H1 (cell line): ENCODE measurements at regions not wholly inside any gene's neighbourhood (a gene's known extent, or its start where the extent isn't known, plus 50 kb on each side); places are given as distances from the start of the nearest gene placed in this dataset.

ENCODE experiments used
- CTCF ChIA-PET: fragments of 300-600 bp; sonication (Branson Sonifier 250); formaldehyde crosslinking; loops from one replicate; lab custom pipeline; 2021; ENCODE audit not compliant: partially characterized antibody; lab: Charles Lee
- POLR2A ChIA-PET: fragments of 300-600 bp; sonication (Branson Sonifier 250); formaldehyde crosslinking; loops from one replicate; lab custom pipeline; 2021; ENCODE audit warnings: inconsistent platforms; ENCODE audit not compliant: partially characterized antibody; lab: Charles Lee
- DNase-seq, 2 experiments: peaks; one replicate each; pipeline versions ENCODE4 v3.0.0 to v3.0.0-alpha.2; 2010 to 2022; ENCODE audit warnings: low spot score in 2 of 2, low read depth in 1 of 2, mixed read lengths in 1 of 2
- FAIRE-seq: peaks from 2 replicates; lab custom pipeline; 2011; peaks lifted over from hg19 to GRCh38; lab: Jason Lieb, UNC
- H2AFZ ChIP-seq: 2 replicates; pipeline ENCODE4 v1.8.1; 2012; ENCODE audit warnings: low read length, inconsistent platforms
- H2AK5ac ChIP-seq: 2 replicates; pipeline ENCODE4 v1.6.1; 2013; ENCODE audit warnings: low read depth, low read length
- H2BK120ac ChIP-seq: replicated peaks from 2 replicates; pipeline ENCODE3; 2013; ENCODE audit warnings: low read depth, low read length, inconsistent platforms
- H2BK12ac ChIP-seq: 2 replicates; pipeline ENCODE4 v1.6.1; 2013; ENCODE audit warnings: low read depth, low read length
- H2BK15ac ChIP-seq: 2 replicates; pipeline ENCODE4 v1.6.1; 2013; ENCODE audit warnings: low read length
- H2BK20ac ChIP-seq: 2 replicates; pipeline ENCODE4 v1.6.1; 2013; ENCODE audit warnings: low read length
- H2BK5ac ChIP-seq: 2 replicates; pipeline ENCODE4 v1.6.1; 2013; ENCODE audit warnings: low read depth, low read length
- H3K14ac ChIP-seq: 2 replicates; pipeline ENCODE4 v1.6.1; 2013; ENCODE audit warnings: inconsistent platforms; ENCODE audit not compliant: insufficient read length
- H3K18ac ChIP-seq: 2 replicates; pipeline ENCODE4 v1.6.1; 2013; ENCODE audit warnings: low read length; ENCODE audit errors: extremely low read depth
- H3K23ac ChIP-seq: 2 replicates; pipeline ENCODE4 v1.6.1; 2013; ENCODE audit warnings: inconsistent platforms; ENCODE audit not compliant: insufficient read length
- H3K23me2 ChIP-seq: 2 replicates; pipeline ENCODE4 v1.6.1; 2013; ENCODE audit warnings: low read depth, low read length
- H3K27ac ChIP-seq: 2 replicates; pipeline ENCODE4 v1.6.1; 2011; ENCODE audit warnings: low read depth, low read length, inconsistent platforms
- H3K27me3 ChIP-seq, 4 experiments: replicated peaks in 1 of 4; 1 replicate in 1 of 4; 2 replicates in 3 of 4; pipeline versions ENCODE4 v1.6.1 to v1.8.1; 2011 to 2013; ENCODE audit warnings: low read length in 3 of 4, mild to moderate bottlenecking in 3 of 4, inconsistent platforms in 2 of 4, mixed read lengths in 2 of 4, moderate library complexity in 1 of 4; ENCODE audit not compliant: control insufficient read depth in 3 of 4, insufficient read depth in 3 of 4; ENCODE audit errors: extremely low read depth in 1 of 4
- H3K36me3 ChIP-seq, 4 experiments: 2 replicates each; pipeline versions ENCODE4 v1.6.1 to v1.8.1; 2011 to 2013; ENCODE audit warnings: mild to moderate bottlenecking in 4 of 4, low read length in 3 of 4, moderate library complexity in 2 of 4, control low read depth in 1 of 4, inconsistent platforms in 1 of 4; ENCODE audit not compliant: insufficient read depth in 4 of 4, control insufficient read depth in 2 of 4
- H3K4ac ChIP-seq: replicated peaks from 2 replicates; pipeline ENCODE3; 2013; ENCODE audit warnings: low read length, low read depth, mixed read lengths, inconsistent platforms; ENCODE audit not compliant: insufficient read length
- H3K4me1 ChIP-seq, 4 experiments: replicated peaks in 1 of 4; 1 replicate in 1 of 4; 2 replicates in 3 of 4; pipeline versions ENCODE4 v1.6.1 to v1.8.1; 2011 to 2013; ENCODE audit warnings: low read length in 3 of 4, inconsistent platforms in 2 of 4, mixed read lengths in 1 of 4; ENCODE audit not compliant: insufficient read depth in 4 of 4, control insufficient read depth in 3 of 4
- H3K4me2 ChIP-seq, 2 experiments: 2 replicates each; pipeline versions ENCODE4 v1.6.1 to v1.8.1; 2011 to 2013; ENCODE audit warnings: low read depth in 2 of 2, low read length in 2 of 2, control low read depth in 1 of 2, inconsistent platforms in 1 of 2, mild to moderate bottlenecking in 1 of 2; ENCODE audit not compliant: insufficient read depth in 1 of 2
- H3K4me3 ChIP-seq, 4 experiments: fragments of 200-600, 300-600 bp in 1 of 4; sonication (generic), shearing (Covaris generic), sonication (Bioruptor Twin) in 1 of 4; 2 replicates each; pipeline versions ENCODE4 v1.5.1 to v1.8.1; 2011 to 2016; ENCODE audit warnings: low read length in 4 of 4, low read depth in 3 of 4, control low read depth in 2 of 4, inconsistent platforms in 2 of 4, mild to moderate bottlenecking in 2 of 4, mixed read lengths in 1 of 4, moderate library complexity in 1 of 4; ENCODE audit not compliant: insufficient read depth in 2 of 4; ENCODE audit errors: extremely low read depth in 1 of 4
- H3K56ac ChIP-seq: replicated peaks from 2 replicates; pipeline ENCODE3; 2013; ENCODE audit warnings: low read depth, mild to moderate bottlenecking, mixed read lengths, low read length, inconsistent platforms; ENCODE audit not compliant: insufficient read length
- H3K79me1 ChIP-seq: 2 replicates; pipeline ENCODE4 v1.6.1; 2013; ENCODE audit warnings: low read depth, low read length, control low read depth
- H3K79me2 ChIP-seq, 2 experiments: 2 replicates each; pipeline versions ENCODE4 v1.6.1 to v1.8.1; 2012 to 2013; ENCODE audit warnings: low read length in 2 of 2, mild to moderate bottlenecking in 2 of 2, inconsistent platforms in 1 of 2; ENCODE audit not compliant: insufficient read depth in 2 of 2, control insufficient read depth in 1 of 2
- H3K9ac ChIP-seq, 4 experiments: replicated peaks in 1 of 4; 1 replicate in 1 of 4; 2 replicates in 3 of 4; pipeline versions ENCODE4 v1.6.1 to v1.8.1; 2011 to 2013; ENCODE audit warnings: low read depth in 3 of 4, low read length in 3 of 4, control low read depth in 2 of 4, mild to moderate bottlenecking in 2 of 4, moderate library complexity in 2 of 4, inconsistent platforms in 1 of 4; ENCODE audit errors: extremely low read depth in 1 of 4
- H3K9me3 ChIP-seq, 2 experiments: 2 replicates each; pipeline versions ENCODE4 v1.6.1 to v1.8.1; 2012 to 2013; ENCODE audit warnings: mild to moderate bottlenecking in 2 of 2, moderate library complexity in 2 of 2, control low read depth in 1 of 2, inconsistent platforms in 1 of 2, low read depth in 1 of 2, low read length in 1 of 2, mixed read lengths in 1 of 2; ENCODE audit not compliant: insufficient read depth in 2 of 2
- H4K20me1 ChIP-seq, 2 experiments: replicated peaks in 1 of 2; 2 replicates each; pipeline versions ENCODE3 to v1.8.1; 2011 to 2013; ENCODE audit warnings: inconsistent platforms in 2 of 2, low read length in 2 of 2, mild to moderate bottlenecking in 1 of 2; ENCODE audit not compliant: insufficient read depth in 2 of 2, control insufficient read depth in 1 of 2
- H4K5ac ChIP-seq: 2 replicates; pipeline ENCODE4 v1.6.1; 2013; ENCODE audit warnings: low read length, low read depth, mixed read lengths, inconsistent platforms; ENCODE audit not compliant: insufficient read length
- H4K8ac ChIP-seq: 2 replicates; pipeline ENCODE4 v1.8.0; 2013; ENCODE audit warnings: mild to moderate bottlenecking, moderate library complexity, low read length, inconsistent platforms; ENCODE audit not compliant: insufficient read depth; ENCODE audit errors: extremely low read depth
- H4K91ac ChIP-seq: replicated peaks from 2 replicates; pipeline ENCODE3; 2013; ENCODE audit warnings: low read length, mixed read lengths, inconsistent platforms; ENCODE audit not compliant: insufficient read length
- ASH2L ChIP-seq: fragments of 200-600, 300-600 bp; sonication (generic); IDR thresholded peaks from one replicate; pipeline ENCODE4 v1.7.1; 2017; ENCODE audit warnings: low read length
- CBX5 ChIP-seq: fragments of 300-800, 300-1000 bp; sonication (generic); IDR thresholded peaks from 2 replicates; pipeline ENCODE4 v1.7.1; 2016; ENCODE audit warnings: antibody characterized with exemption, low read length, low read depth
- CHD1 ChIP-seq: IDR thresholded peaks from 2 replicates; pipeline ENCODE4 v1.6.1; 2012; ENCODE audit warnings: low read depth, low read length, improper control_type of control experiment
- HDAC2 ChIP-seq, 2 experiments: fragments of 300-600 bp in 1 of 2; sonication (generic) in 1 of 2; IDR thresholded peaks; 2 replicates each; pipeline ENCODE4 v1.6.1; 2011 to 2012; ENCODE audit warnings: low read depth in 2 of 2, low read length in 2 of 2, mild to moderate bottlenecking in 2 of 2, moderate library complexity in 2 of 2, borderline replicate concordance in 1 of 2, inconsistent platforms in 1 of 2
- KDM4A ChIP-seq: IDR thresholded peaks from one replicate; pipeline ENCODE4 v1.7.1; 2012; ENCODE audit warnings: low read depth, mild to moderate bottlenecking, moderate library complexity, low read length, inconsistent platforms; ENCODE audit not compliant: severe bottlenecking
- POLR2AphosphoS5 ChIP-seq: IDR thresholded peaks from 2 replicates; pipeline ENCODE4 v1.6.1; 2011; ENCODE audit warnings: low read depth, low read length
- RAD21 ChIP-seq, 2 experiments: IDR thresholded peaks in 1 of 2; conservative IDR thresholded peaks in 1 of 2; 2 replicates each; pipeline ENCODE4 v1.6.1; 2011; ENCODE audit warnings: low read depth in 2 of 2, low read length in 2 of 2, improper control_type of control experiment in 1 of 2, inconsistent platforms in 1 of 2, mild to moderate bottlenecking in 1 of 2, moderate library complexity in 1 of 2
- SRF ChIP-seq: IDR thresholded peaks from 2 replicates; pipeline ENCODE4 v1.6.1; 2011; ENCODE audit warnings: mild to moderate bottlenecking, low read depth, low read length, moderate library complexity
- WGBS, 2 experiments: shearing (Covaris generic) in 1 of 2; methylation state at CpG; one replicate each; pipeline versions ENCODE4 v1.1.6 to v1.1.7; 2013 to 2015; ENCODE audit warnings: low lambda C conversion rate in 2 of 2, mixed read lengths in 2 of 2, inconsistent platforms in 1 of 2, low coverage in 1 of 2, missing lambda C conversion rate in 1 of 2; ENCODE audit not compliant: insufficient replicate concordance in 2 of 2, insufficient coverage in 1 of 2, insufficient read length in 1 of 2; ENCODE audit errors: extremely low coverage in 1 of 2, missing lambda C conversion rate in 1 of 2; 5-methylcytosine and 5-hydroxymethylcytosine counted together
- TF ChIP-seq, protein P1 (sequence below): IDR thresholded peaks from 2 replicates; pipeline ENCODE4 v1.6.1; 2012; ENCODE audit warnings: low read length, inconsistent platforms

DNA sequence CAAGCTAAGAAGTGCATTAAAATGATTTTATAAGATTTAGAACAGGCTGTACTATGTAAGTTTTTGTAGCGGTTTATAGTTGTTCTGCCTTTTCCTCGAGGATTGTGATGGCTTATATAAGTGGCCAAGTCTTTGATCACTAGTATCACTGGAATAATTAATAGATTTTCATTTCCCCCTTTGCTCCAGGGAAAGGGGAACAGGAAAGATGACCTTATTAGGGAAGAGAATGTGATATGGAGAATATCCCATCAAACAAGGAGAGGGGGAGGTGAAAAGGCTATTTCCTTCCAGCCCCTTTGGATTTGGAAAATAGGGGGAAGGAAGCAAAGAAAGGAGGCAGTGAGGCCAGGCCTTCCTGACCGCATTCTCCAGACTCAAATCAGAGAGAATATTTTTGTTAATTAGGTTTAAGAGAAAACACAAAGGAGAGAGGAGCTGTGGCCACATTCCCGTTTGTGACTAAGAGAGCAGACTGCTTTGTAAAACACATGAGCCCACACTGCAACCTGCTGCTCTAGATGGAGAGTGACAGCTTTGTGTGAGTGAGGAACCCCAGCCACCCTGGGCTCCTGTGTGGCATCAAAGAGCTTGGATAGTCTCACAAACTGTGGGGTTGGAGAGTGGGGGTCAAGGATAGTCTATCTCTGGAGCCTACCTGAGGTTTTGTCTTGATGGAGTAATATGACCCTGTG is 359.5 kb downstream of the DTWD2 start:
- WGBS, 2 experiments, result 82% methylated on average over 4 of the region's 4 CpGs; no CpG with 5 or more reads in 1 of the 2 experiments
- CTCF ChIA-PET, result interaction anchor here (0.6 to 3.3 kb wide), 7 partner anchors 9 to 327 kb away, joined by 3 to 10 read pairs (median 4); no protein-coding TSS in a partner anchor
- H2BK12ac ChIP-seq, result no peak overlapping the region
- no peak for TF ChIP-seq CHD1
- no peak for TF ChIP-seq KDM4A
- no peak for TF ChIP-seq CBX5
- TF ChIP-seq HDAC2 (IDR thresholded peaks at IDR 0.05; ENCODE audit: borderline replicate concordance in 1 of 2, low read depth in 2 of 2, low read length in 2 of 2), result no peak
- peak; percentile 91 for TF ChIP-seq SRF
- TF ChIP-seq ASH2L, result peak; percentile 21
- TF ChIP-seq RAD21 (IDR thresholded peaks at IDR 0.05 in 1 of 2, conservative IDR thresholded peaks at IDR 0.05 in 1 of 2; ENCODE audit: low read depth in 2 of 2, low read length in 2 of 2), result peak; percentile 43 to 57
- TF ChIP-seq, protein P1, sequence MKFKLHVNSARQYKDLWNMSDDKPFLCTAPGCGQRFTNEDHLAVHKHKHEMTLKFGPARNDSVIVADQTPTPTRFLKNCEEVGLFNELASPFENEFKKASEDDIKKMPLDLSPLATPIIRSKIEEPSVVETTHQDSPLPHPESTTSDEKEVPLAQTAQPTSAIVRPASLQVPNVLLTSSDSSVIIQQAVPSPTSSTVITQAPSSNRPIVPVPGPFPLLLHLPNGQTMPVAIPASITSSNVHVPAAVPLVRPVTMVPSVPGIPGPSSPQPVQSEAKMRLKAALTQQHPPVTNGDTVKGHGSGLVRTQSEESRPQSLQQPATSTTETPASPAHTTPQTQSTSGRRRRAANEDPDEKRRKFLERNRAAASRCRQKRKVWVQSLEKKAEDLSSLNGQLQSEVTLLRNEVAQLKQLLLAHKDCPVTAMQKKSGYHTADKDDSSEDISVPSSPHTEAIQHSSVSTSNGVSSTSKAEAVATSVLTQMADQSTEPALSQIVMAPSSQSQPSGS, result no peak
- no peak for TF ChIP-seq POLR2AphosphoS5

More for the DNA sequence above, 359.5 kb downstream of the DTWD2 start:
- Histone ChIP-seq H4K91ac (no peak overlapping the region), H3K23me2 (no peaks in the 10 kb centered on the region), H3K23ac (no peak overlapping the region), H3K4me2 (0 out of 4 replicates have a peak overlapping the region, but pooled peaks of 1 of the 2 experiments have one; percentile 27), H2BK5ac (no peak overlapping the region), H3K4ac (no peak overlapping the region), H3K27me3 (no peaks in the 10 kb centered on the region), H2BK120ac (no peak overlapping the region), H3K4me3 (no peak overlapping the region), H2BK20ac (no peak overlapping the region), H4K8ac (no peak overlapping the region), H4K5ac (no peak overlapping the region), H3K27ac (no peak overlapping the region), H3K9ac (no peak overlapping the region), H3K79me2 (no peaks in the 10 kb centered on the region), H3K9me3 (no peaks in the 10 kb centered on the region; a peak in 1 of 4 replicates), H3K18ac (no peak overlapping the region), H2AFZ (peak overlapping the region; percentile 84), H3K79me1 (no peaks in the 10 kb centered on the region), H4K20me1 (no peaks in the 10 kb centered on the region), H3K36me3 (no peaks in the 10 kb centered on the region), H3K56ac (no peak overlapping the region), H3K4me1 (peaks cover 0 to 7% (median 2%) of the 10 kb centered on the region in 4 experiments; a peak in 2 of 7 replicates), H2BK15ac (no peak overlapping the region), H3K14ac (no peak overlapping the region), H2AK5ac (no peak overlapping the region)
- FAIRE-seq (no peak), DNase-seq (peak in 1 of 2 experiments; percentile 29)
- POLR2A ChIA-PET, result no interaction called here
